GM20431 (cell line): ENCODE measurements at regions not wholly inside any gene's neighbourhood (a gene's known extent, or its start where the extent isn't known, plus 50 kb on each side); places are given as distances from the start of the nearest gene placed in this dataset.

Experiments
- in situ Hi-C: fragments of 300-500 bp; cut with MseI, MboI; formaldehyde crosslinking; loops from one replicate; pipeline ENCODE4 v1.15.0; 2020; ENCODE audit warnings: low sequenced_read_pairs; ENCODE audit not compliant: unreplicated experiment

DNA sequence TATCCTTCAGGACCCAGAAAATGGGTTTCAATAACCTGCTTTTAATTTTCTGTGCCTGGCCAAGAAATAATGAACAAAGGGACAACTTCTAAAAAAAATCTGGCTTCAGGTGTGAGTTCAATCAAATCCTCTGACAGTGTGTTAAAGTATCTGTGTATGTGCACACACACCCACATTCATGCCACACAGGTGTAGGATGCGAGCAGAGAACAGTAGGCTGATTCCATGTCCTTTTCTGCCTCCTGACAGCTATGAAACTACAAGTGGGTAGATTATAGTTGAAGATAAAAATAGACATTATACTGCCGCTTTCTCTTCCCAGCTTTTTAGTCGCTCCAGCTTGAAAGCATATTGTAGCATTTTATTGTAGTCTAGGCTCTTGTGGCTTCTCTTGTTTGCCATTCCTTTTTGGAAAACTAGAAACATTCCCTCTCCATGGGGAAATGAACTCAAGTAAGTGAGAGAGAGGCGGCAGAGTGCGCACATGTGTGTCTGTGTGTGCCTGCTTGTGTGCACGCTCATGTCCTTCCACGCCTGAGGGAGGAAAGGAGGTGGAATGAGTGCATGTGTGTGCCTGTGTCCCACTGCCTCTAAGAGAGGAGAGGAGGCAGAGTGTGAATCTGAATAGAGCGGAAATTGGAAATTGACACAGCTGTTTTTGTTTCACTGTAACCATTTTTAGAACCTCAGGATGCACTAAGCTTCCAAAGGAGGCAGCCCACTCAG is 273.0 kb downstream of the ELAVL2 start:
- in situ Hi-C loops, result no loop called here

DNA sequence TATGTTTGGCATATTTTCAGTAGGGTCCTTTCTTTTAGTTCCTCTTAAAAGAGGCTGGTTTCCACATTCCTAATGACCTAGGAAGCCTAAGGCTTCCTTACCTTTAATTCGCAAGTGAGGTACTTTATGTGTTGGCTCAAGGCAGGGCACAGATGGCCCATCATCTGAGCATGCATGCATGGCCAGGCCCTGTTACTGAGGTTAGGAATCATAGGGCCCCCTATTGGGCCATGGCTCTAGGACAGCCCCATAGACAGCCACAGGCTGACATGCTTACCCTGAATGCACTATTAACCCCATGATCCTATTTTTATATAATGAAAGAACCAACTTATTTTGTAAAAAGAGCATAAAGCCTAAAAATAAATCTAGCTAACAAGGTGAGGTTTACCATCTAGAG is 271.4 kb downstream of the ELAVL2 start:
- in situ Hi-C loops, result no loop called here

DNA sequence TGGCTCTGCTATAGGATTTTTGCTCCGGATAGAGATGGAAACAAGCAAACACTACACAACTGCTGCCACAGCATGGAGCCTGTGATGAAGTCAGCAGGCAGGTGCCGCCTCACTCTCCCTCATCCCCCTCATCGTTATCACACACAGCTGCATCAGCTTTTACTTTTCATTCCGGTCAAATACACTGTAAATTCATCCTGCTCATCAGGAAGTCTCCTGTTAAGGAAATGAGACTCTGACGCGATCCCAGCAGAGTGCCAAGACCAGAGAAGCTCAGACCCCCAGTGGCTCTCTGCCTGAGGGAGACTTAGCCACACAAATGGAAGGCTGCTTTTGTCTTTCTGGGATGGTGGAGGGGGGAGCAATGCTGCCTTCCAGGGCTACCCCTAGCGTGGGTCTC is 270.2 kb downstream of the ELAVL2 start:
- in situ Hi-C loops, result no loop called here

DNA sequence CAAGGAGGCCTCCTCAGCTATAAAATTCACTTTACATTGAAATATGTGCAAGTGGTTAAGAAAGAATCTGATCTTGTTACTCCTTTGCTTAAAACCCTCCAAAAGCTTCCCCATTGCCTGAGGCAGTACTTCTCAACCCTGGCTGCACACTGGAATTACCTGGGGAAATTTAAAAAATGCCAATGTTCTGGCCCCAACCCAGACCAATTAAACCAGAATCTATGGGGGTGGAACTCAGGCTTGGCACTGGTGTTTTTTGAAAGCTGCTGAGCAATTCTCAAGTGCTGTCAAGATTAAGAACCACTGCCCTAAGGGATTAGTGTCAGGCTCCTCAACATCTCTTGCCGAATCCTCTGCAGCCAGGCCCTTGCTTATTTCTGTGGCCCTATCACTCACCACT is 269.6 kb downstream of the ELAVL2 start:
- in situ Hi-C loops, result no loop called here

DNA sequence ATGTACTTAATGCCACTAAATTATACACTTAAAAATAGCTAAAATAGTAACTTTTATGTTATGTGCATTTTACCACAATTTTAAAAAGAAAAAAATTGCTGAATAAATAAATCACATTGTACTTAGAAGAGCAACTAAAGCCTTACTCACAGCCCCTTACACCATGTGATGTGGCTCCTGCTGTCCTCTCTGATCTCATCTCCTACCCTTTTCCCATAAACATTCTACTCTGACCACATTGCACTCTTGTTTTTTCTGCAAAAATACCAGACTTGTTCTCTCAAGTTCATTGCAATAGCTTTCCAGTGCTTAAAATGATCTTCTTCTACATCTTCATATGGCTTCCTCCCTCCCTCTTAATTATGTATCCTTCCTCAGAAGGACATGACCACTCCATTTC is 268.4 kb downstream of the ELAVL2 start:
- in situ Hi-C loops, result no loop called here

DNA sequence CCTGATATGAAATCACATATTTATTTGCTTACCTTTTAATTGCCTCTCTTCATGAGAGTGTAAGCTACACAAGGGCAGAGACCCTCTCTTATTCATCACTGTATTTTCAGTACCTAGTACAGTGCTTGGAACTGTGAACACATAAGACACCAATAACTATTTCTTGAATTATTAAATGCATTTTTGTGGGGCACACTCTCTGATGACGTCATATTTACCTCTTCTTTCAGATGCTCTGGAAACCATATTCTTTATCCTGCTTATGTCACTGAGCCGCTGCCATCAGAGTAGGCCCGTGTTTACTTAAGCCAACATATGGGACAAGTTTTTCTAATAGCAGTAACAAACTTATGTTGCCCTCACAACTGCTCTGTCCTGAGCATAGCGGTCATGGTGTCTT is 266.5 kb downstream of the ELAVL2 start:
- in situ Hi-C loops, result no loop called here

DNA sequence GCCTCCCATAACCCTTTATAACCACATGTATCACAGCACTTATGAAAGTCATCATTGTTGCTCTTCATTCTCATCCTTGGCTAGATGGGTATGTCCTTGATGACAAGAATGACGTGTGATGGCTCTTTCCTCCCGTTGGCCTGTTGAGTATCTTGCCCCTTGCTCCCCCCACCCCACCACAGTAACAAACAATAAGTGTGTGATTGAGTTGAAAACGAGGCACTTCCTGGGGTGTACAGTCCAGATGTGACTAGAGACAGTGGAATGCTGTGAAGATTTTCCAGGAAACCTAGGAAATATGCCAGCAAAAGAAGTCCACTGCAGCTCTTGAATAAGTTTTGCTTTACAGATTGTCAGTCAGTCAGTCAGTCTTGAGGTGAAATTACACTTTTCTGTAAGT is 262.5 kb downstream of the ELAVL2 start:
- in situ Hi-C loops, result no loop called here

DNA sequence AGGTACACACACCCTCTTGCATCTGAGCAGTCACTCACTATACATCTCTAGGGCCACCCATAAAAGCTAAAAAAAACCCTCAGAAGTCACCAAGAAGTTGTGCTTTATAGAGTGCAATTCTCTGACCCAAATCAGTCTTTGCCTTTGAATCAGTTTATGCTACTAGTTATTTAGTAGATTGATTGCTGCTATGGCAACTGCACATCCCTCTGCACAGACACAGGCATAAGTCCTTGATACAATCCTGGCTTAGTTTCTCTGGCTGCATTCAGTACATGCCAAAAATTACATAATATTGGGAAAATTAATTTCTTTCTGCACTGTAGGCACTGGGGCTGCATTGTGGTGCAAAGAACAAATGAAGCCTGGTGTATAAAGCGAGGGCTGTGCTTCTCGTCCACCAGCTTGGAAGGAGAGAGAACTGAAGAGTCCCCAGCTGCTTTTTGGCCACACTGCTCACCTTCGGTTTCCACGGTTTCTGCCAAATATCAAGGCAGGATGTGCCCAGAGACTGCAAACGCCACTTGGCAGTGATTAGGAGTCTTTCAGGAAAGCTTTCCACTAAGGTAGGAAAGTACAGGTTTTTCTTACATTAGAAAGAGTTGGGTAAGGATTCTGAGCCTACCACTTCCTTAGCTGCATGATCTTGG is 258.4 kb downstream of the ELAVL2 start:
- in situ Hi-C loops, result no loop called here

DNA sequence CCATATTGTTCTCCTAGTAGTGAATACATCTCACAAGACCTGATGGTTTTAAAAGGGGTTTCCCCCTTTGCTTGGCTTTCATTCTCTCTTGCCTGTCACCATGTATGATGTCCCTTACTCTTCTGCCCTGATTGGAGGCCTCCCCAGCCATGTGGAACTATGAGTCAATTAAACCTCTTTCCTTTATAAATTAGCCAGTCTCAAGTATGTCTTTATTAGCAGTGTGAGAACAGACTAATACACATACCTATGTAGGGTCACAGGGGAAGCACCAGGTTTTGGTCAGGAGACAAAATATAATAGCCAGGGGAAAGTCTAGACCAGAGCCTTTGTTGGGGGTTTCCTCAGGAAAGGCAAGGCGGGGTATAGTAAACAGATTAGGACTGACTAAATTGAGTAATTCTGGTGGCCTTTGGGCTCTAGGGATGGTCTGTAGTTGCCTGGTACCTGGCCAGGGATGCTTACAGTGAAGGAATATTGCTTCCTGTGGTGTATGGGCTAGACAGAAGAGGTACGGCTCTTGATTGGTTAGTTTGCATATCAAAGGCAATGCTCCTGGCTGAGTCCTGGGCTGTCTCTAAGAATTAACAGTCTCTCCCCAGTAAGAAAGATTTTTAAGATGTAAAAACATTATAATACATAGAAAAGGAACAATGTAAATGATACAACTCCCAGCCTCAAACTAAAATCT is 254.5 kb downstream of the ELAVL2 start:
- in situ Hi-C loops, result no loop called here

DNA sequence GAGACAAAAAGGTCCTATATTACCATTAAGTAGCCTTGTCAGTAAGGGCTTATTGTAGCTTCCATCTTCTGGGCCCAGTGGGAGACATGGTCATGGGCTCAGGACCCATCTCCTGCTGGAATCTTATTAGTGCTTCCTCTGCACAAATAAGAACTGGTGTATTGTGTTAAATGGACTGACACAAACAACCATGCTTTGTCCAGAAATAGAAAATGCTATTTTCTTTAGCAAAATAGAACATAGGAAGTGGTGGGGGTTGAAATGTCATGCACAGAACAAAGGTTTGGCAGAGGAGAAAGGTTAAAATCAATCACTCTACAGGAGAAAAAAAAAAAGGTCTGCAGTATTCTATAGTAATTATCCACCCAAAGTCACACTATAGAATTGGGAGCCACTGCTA is 252.2 kb downstream of the ELAVL2 start:
- in situ Hi-C loops, result no loop called here

DNA sequence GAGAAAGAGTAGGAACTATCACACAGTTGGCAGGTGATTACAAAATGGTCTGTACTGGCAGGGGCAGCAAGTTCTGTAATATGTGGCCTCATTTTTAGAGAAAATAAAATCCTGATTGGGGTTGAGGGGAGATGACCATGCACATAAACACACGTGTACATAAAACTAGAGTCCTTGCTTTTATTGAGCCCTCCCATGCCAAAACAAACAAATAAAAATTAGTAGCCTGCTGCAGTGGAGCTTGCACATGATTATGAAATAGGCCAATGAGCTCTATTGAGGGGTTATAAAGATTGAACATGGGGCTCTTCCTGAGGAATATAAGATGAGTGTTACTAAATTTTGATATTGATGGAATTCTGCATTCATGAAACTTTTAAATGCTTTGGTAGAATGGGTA is 248.4 kb downstream of the ELAVL2 start:
- in situ Hi-C loops, result loop anchor here (25.0 kb wide), 1 partner anchor 110 kb away; no protein-coding TSS in a partner anchor

DNA sequence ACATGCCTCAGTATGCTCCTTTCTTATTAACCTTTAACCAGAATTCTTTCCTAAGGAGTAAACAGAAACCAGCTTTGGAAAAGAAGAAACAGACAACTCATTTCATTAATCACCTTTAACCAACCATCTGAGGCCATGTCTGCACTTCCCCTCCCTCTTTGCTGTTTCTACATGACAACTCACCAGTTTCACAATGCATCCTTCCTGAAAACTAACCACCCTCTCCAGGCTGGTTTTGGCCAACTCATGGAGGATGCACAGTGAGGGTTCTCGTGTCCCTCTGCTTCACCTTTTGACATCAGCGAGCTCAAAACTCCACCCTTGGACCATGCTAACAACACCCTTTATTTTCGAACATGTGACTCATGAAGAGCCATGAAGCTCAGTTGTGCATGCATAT is 244.1 kb downstream of the ELAVL2 start:
- in situ Hi-C loops, result loop anchor here (25.0 kb wide), 1 partner anchor 105 kb away; no protein-coding TSS in a partner anchor

DNA sequence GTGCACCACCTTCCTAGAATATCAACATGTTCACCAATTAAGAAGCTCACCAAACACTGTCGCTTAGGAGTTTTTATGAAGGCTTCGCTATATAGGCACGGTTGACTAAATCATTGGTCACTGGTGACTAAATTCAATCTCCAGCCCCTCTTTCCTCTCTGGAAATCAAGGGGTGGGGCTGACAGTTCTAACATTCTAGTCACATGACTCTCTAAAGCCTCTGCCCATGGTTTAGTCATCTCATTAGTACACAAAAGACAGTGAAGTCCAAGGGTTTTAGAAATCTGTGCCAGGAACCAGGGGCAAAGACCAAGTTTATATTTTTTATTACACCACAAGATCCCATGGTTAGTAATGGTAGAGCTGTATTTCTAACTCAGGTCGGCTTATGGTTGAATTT is 243.2 kb downstream of the ELAVL2 start:
- in situ Hi-C loops, result loop anchor here (25.0 kb wide), 1 partner anchor 104 kb away; no protein-coding TSS in a partner anchor

DNA sequence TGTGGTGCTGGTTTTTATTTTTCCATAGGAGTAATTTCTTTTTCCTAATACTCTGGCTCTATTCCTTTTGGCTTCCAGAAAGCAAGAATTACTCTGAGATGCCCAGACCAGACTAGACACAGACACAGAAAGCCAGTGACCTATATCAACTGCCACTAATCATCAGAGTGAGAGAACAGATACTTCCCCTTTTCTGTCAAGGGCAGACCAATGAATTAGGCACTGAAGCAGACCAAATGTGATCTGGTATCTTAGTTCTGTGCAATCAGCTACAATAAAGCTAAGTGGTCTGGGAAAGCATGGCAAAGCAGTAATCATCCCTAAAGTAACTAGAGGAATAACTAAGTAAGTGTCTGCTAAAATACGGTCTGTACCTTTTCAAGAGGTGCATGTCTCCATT is 239.1 kb downstream of the ELAVL2 start:
- in situ Hi-C loops, result loop anchor here (25.0 kb wide), 1 partner anchor 100 kb away; no protein-coding TSS in a partner anchor

DNA sequence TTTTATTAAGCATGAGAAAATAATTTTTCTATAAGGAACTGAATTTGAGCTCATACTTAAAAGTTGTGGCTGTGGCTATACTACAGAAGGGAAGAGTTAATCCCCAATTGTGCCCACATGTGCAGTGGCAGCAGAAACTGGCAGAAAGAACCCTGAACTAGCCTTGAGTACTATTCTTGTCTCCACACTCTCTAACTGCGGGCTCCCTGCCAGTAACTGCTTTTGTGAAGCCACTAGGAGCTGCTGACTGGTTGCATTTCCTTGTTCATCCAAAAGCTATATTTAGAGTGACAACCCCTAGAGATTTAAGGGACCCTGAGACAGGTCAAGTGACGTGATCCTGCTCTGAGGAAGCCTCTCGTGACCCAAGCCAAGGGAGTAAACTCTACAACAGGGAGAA is 238.6 kb downstream of the ELAVL2 start:
- in situ Hi-C loops, result loop anchor here (25.0 kb wide), 1 partner anchor 100 kb away; no protein-coding TSS in a partner anchor

DNA sequence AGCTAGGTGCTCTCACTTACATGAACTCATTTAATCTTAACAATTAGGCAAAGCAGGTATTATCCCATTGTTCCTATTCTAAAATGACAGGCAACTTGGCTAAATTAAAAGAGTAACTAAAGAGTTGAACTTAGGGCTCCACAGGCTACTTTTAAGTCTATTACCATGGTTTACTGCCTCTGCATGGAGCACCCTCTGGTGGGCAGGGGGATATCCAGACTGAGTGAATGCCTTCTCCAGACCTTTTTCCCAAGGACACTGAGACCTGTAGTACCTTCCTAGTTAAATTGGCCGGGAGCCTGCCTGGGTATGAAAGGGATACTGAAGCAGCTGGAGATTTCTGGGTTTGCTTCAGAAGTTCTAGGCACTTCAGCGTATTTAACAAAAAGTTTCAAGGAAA is 238.1 kb downstream of the ELAVL2 start:
- in situ Hi-C loops, result loop anchor here (25.0 kb wide), 1 partner anchor 99 kb away; no protein-coding TSS in a partner anchor

DNA sequence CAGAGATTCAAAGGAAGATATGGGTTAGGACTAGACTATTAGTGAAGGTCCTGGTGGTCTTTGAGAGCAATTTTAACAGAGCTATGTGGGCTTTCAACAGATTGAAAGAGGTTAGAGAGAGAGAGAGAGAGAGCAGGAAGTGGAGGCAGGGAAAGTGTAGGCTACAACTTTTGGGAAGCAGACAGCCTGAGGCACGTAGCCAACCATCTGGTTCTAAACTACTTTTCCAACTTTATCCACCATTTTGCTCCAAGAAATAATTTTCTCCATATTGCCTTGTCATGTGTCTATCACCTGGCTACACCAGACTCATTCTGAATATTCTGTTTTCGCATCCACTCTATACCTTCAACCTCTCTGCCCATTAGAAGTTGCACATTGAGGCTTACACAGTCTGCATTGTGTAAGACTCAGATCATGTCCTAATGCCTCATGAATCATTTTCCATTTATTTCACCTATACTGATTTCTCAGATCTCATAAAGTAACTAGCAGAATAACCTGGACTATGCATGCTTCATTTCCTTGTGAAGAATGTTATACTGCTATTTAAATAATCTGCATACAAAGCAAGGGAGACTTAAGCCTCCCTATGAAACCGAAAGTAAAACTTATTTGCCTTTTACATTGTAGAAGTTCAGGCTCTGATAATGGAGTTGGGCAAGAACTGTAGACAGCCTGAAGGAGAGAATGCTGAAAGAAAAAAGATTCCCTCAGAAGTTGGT is 235.6 kb downstream of the ELAVL2 start:
- in situ Hi-C loops, result loop anchor here (25.0 kb wide), 1 partner anchor 97 kb away; no protein-coding TSS in a partner anchor

DNA sequence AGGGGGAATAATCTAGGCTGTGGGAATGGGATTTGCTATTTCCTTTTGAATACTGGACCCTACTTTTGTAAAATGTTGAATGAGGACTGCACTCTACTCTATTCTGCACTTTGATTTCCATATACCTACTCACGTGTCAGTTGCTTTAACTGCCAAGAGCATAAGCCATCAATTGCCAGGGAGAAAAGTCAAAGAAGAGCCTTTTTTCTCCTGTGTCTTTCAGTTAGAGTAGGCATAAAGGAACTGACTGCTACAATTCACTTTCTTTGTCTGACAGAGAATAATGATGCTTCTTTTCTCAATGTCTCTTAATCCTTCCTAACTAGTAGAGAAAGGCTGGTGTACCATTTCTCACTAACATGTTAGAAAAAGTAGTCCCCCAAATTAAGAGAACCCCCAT is 231.6 kb downstream of the ELAVL2 start:
- in situ Hi-C loops, result loop anchor here (25.0 kb wide), 1 partner anchor 93 kb away; no protein-coding TSS in a partner anchor

DNA sequence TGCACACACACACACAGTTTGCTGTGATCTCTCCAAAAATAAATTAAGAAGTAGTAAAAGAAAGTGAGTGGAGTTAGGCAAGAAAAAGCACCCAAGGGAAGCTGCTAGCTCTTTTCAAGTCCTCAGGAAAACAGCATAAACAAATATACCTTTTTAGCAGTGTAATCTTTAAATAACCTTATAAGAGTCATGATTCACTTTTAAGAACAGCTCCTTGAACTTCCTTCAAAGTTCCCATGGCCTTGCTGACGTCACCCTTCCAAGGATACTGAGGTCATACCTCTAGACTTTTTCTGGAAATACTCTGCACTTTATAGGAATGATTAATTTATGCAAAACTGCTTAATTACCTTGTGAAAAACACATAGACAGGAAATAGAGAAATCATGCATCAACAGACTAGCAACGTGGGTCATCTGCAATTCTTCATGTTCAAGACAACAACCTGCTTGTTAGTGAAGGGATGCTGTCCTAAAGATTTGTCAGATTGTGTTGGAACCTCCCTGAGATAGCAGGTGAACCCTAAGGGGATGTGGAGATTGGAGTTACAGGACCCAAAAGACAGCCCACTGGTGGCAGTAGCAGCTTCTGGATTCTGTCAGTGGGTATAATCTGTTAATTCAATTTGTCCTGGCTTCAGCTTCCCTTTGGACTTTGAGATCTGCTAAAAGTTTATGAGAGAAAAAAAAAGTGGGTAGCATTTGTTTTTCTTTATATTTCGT is 229.0 kb downstream of the ELAVL2 start:
- in situ Hi-C loops, result loop anchor here (25.0 kb wide), 1 partner anchor 90 kb away; no protein-coding TSS in a partner anchor
